H9 (cell line): ENCODE measurements at regions not wholly inside any gene's neighbourhood (a gene's known extent, or its start where the extent isn't known, plus 50 kb on each side); places are given as distances from the start of the nearest gene placed in this dataset.

Experiments used
- DNase-seq: peaks from one replicate; pipeline ENCODE4 v3.0.0-alpha.2; 2017
- H2AFZ ChIP-seq: one replicate; pipeline ENCODE4 v1.6.1; 2013; ENCODE audit warnings: mild to moderate bottlenecking, low read length, control low read depth, moderate library complexity
- H2AK5ac ChIP-seq: 2 replicates; pipeline ENCODE4 v1.6.1; 2013; ENCODE audit warnings: low read length, control low read depth, mixed read lengths; ENCODE audit not compliant: insufficient read length
- H2BK120ac ChIP-seq: one replicate; pipeline ENCODE4 v1.6.1; 2013; ENCODE audit warnings: low read depth, mild to moderate bottlenecking, low read length, control low read depth, inconsistent platforms; ENCODE audit not compliant: poor library complexity, severe bottlenecking
- H2BK12ac ChIP-seq: 2 replicates; pipeline ENCODE4 v1.6.1; 2013; ENCODE audit warnings: low read length, control low read depth, mixed read lengths, low read depth; ENCODE audit not compliant: insufficient read length
- H2BK15ac ChIP-seq: 2 replicates; pipeline ENCODE4 v1.6.1; 2013; ENCODE audit warnings: low read depth, low read length, control low read depth
- H2BK20ac ChIP-seq: one replicate; pipeline ENCODE4 v1.6.1; 2013; ENCODE audit warnings: low read depth, mild to moderate bottlenecking, low read length, control low read depth, inconsistent platforms; ENCODE audit not compliant: poor library complexity, severe bottlenecking
- H2BK5ac ChIP-seq: 2 replicates; pipeline ENCODE4 v1.6.1; 2013; ENCODE audit warnings: low read length, control low read depth, mixed read lengths; ENCODE audit not compliant: insufficient read length
- H3K14ac ChIP-seq: 2 replicates; pipeline ENCODE4 v1.6.1; 2013; ENCODE audit warnings: low read length, control low read depth; ENCODE audit not compliant: insufficient read depth
- H3K18ac ChIP-seq: 2 replicates; pipeline ENCODE4 v1.6.1; 2013; ENCODE audit warnings: low read depth, mild to moderate bottlenecking, mixed read lengths, low read length, control low read depth; ENCODE audit not compliant: insufficient read length
- H3K23ac ChIP-seq: 2 replicates; pipeline ENCODE4 v1.6.1; 2013; ENCODE audit warnings: low read length, control low read depth, mixed read lengths, low read depth; ENCODE audit not compliant: insufficient read length
- H3K23me2 ChIP-seq: 2 replicates; pipeline ENCODE4 v1.6.1; 2013; ENCODE audit warnings: low read depth, mild to moderate bottlenecking, mixed read lengths, low read length, control low read depth; ENCODE audit not compliant: insufficient read length, poor library complexity, severe bottlenecking
- H3K27ac ChIP-seq: 2 replicates; pipeline ENCODE4 v1.5.1; 2013; ENCODE audit warnings: low read length, control low read depth, mixed read lengths, low read depth; ENCODE audit not compliant: insufficient read length
- H3K27me3 ChIP-seq: 2 replicates; pipeline ENCODE4 v1.6.1; 2013; ENCODE audit warnings: low read length, control low read depth, inconsistent platforms; ENCODE audit not compliant: insufficient read depth
- H3K4ac ChIP-seq: 2 replicates; pipeline ENCODE4 v1.6.1; 2013; ENCODE audit warnings: low read depth, mild to moderate bottlenecking, control low read depth, inconsistent platforms, low read length, moderate library complexity
- H3K4me1 ChIP-seq: 2 replicates; pipeline ENCODE4 v1.6.1; 2013; ENCODE audit warnings: low read length, control low read depth, inconsistent platforms; ENCODE audit not compliant: insufficient read depth
- H3K4me2 ChIP-seq: 2 replicates; pipeline ENCODE4 v1.6.1; 2013; ENCODE audit warnings: low read length, control low read depth, mixed read lengths; ENCODE audit not compliant: insufficient read length, insufficient read depth
- H3K56ac ChIP-seq: 2 replicates; pipeline ENCODE4 v1.6.1; 2013; ENCODE audit warnings: low read depth, mild to moderate bottlenecking, mixed read lengths, low read length, control low read depth; ENCODE audit not compliant: insufficient read length
- H3K79me1 ChIP-seq: 2 replicates; pipeline ENCODE4 v1.6.1; 2013; ENCODE audit warnings: low read depth, mild to moderate bottlenecking, moderate library complexity, low read length, control low read depth, inconsistent platforms; ENCODE audit not compliant: insufficient read depth, poor library complexity, severe bottlenecking
- H3K79me2 ChIP-seq: 2 replicates; pipeline ENCODE4 v1.6.1; 2013; ENCODE audit warnings: low read length, control low read depth, inconsistent platforms; ENCODE audit not compliant: insufficient read depth
- H3K9ac ChIP-seq: 2 replicates; pipeline ENCODE4 v1.6.1; 2013; ENCODE audit warnings: low read length, control low read depth, mixed read lengths; ENCODE audit not compliant: insufficient read length; ENCODE audit errors: extremely low read depth
- H3K9me3 ChIP-seq: one replicate; pipeline ENCODE4 v1.6.1; 2013; ENCODE audit warnings: low read depth, low read length, inconsistent platforms; ENCODE audit not compliant: control insufficient read depth
- H3T11ph ChIP-seq: one replicate; pipeline ENCODE4 v1.6.1; 2013; ENCODE audit warnings: mild to moderate bottlenecking, low read length, control low read depth, inconsistent platforms
- H4K20me1 ChIP-seq: one replicate; pipeline ENCODE4 v1.6.1; 2013; ENCODE audit not compliant: control insufficient read depth, insufficient read length, insufficient read depth
- H4K5ac ChIP-seq: 2 replicates; pipeline ENCODE4 v1.6.1; 2013; ENCODE audit warnings: low read depth, mild to moderate bottlenecking, mixed read lengths, low read length, control low read depth; ENCODE audit not compliant: insufficient read length
- H4K8ac ChIP-seq: replicated peaks from 2 replicates; pipeline ENCODE4 v1.6.1; 2013; ENCODE audit warnings: low read length, control low read depth, mixed read lengths, low read depth; ENCODE audit not compliant: insufficient read length
- H4K91ac ChIP-seq: 2 replicates; pipeline ENCODE4 v1.6.1; 2013; ENCODE audit warnings: low read depth, mild to moderate bottlenecking, moderate library complexity, mixed read lengths, low read length, control low read depth; ENCODE audit not compliant: insufficient read length
- H3K27ac Mint-ChIP-seq, 3 experiments: 2 replicates in 2 of 3; 3 replicates in 1 of 3; pipeline ENCODE4 v1.8.0; 2020 to 2021; ENCODE audit warnings: mixed read lengths in 3 of 3, mild to moderate bottlenecking in 1 of 3, moderate library complexity in 1 of 3
- H3K27me3 Mint-ChIP-seq: 2 replicates; pipeline ENCODE4 v1.8.0; 2021; ENCODE audit warnings: low read depth, mild to moderate bottlenecking, moderate library complexity, mixed read lengths
- H3K36me3 Mint-ChIP-seq, 3 experiments: 2 replicates in 2 of 3; 3 replicates in 1 of 3; pipeline ENCODE4 v1.8.0; 2020 to 2021; ENCODE audit warnings: low read depth in 3 of 3, mixed read lengths in 3 of 3; ENCODE audit not compliant: insufficient read depth in 1 of 3
- H3K4me1 Mint-ChIP-seq, 2 experiments: 2 replicates each; pipeline ENCODE4 v1.8.0; 2020; ENCODE audit warnings: mixed read lengths in 2 of 2
- H3K4me3 Mint-ChIP-seq, 2 experiments: 2 replicates in 1 of 2; 3 replicates in 1 of 2; pipeline ENCODE4 v1.8.0; 2020 to 2021; ENCODE audit warnings: mild to moderate bottlenecking in 2 of 2, mixed read lengths in 2 of 2, moderate library complexity in 1 of 2
- H3K9me3 Mint-ChIP-seq, 2 experiments: 2 replicates in 1 of 2; 3 replicates in 1 of 2; pipeline ENCODE4 v1.8.0; 2020; ENCODE audit warnings: mild to moderate bottlenecking in 2 of 2, mixed read lengths in 2 of 2, moderate library complexity in 1 of 2
- WGBS: extraction: QIAGEN DNeasy Blood & Tissue Kit; methylation state at CpG from one replicate; pipeline ENCODE4 v1.1.7; 2013; ENCODE audit warnings: missing lambda C conversion rate, low lambda C conversion rate, mixed read lengths; ENCODE audit not compliant: insufficient read length; ENCODE audit errors: extremely low coverage; 5-methylcytosine and 5-hydroxymethylcytosine counted together
- TF ChIP-seq, protein P1 (sequence below): fragments of 200-600 bp; sonication (generic); conservative IDR thresholded peaks from 3 replicates; pipeline ENCODE4 v1.8.0; 2021; ENCODE audit warnings: antibody characterized with exemption, mild to moderate bottlenecking

DNA sequence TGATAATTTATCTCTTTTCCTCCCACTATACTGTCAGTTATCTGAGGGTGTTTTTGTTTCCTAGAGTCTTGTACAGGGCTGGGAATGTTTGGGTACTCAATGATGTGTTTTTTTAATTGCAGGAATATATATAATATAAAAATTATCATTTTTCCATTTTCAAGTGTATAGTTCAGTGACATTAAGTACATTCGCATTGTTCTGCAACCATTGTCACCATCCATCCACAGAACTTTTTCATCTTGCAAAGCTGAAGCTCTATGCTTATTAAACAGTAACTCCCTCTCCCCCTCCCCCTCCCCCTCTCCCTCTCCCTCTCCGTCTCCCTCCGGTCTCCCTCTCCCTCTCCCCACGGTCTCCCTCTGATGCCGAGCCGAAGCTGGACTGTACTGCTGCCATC lies 93.0 kb upstream of the MANSC4 start:
- no peak overlapping the region for H3K4me2 ChIP-seq
- no peak overlapping the region for H4K91ac ChIP-seq
- DNase-seq: no peak
- H3K9me3 Mint-ChIP-seq: peaks cover 16% of the 10 kb centered on the region in 2 experiments
- no peak overlapping the region for H2BK12ac ChIP-seq
- H2BK120ac ChIP-seq: no peak overlapping the region
- no peaks in the 10 kb centered on the region for H3K4me1 ChIP-seq
- H4K5ac ChIP-seq: no peak overlapping the region
- no peaks in the 10 kb centered on the region for H3K23me2 ChIP-seq
- peaks cover 3 to 11% (median 6%) of the 10 kb centered on the region in 3 experiments; a peak in 6 of 7 replicates for H3K36me3 Mint-ChIP-seq
- H2BK20ac ChIP-seq: no peak overlapping the region
- WGBS: no CpG with 5 or more reads among the region's 6 CpGs
- no peak overlapping the region for H3K27ac Mint-ChIP-seq
- no peak overlapping the region for H3K56ac ChIP-seq
- H3K79me1 ChIP-seq: no peaks in the 10 kb centered on the region
- H3K27me3 ChIP-seq: no peaks in the 10 kb centered on the region
- no peaks in the 10 kb centered on the region for H3K4me1 Mint-ChIP-seq
- no peak overlapping the region for H2BK15ac ChIP-seq
- H4K8ac ChIP-seq: no peak overlapping the region
- no peak overlapping the region for H3K9ac ChIP-seq
- H3K27ac ChIP-seq: no peak overlapping the region
- H3T11ph ChIP-seq: no peak overlapping the region
- no peak overlapping the region for H2AK5ac ChIP-seq
- no peak overlapping the region for H3K14ac ChIP-seq
- no peaks in the 10 kb centered on the region for H3K9me3 ChIP-seq
- H3K23ac ChIP-seq: no peak overlapping the region
- H3K79me2 ChIP-seq: no peaks in the 10 kb centered on the region
- H3K18ac ChIP-seq: no peak overlapping the region
- no peak overlapping the region for H2BK5ac ChIP-seq
- no peak overlapping the region for H3K4ac ChIP-seq
- H3K27me3 Mint-ChIP-seq: no peaks in the 10 kb centered on the region
- TF ChIP-seq, protein P1, sequence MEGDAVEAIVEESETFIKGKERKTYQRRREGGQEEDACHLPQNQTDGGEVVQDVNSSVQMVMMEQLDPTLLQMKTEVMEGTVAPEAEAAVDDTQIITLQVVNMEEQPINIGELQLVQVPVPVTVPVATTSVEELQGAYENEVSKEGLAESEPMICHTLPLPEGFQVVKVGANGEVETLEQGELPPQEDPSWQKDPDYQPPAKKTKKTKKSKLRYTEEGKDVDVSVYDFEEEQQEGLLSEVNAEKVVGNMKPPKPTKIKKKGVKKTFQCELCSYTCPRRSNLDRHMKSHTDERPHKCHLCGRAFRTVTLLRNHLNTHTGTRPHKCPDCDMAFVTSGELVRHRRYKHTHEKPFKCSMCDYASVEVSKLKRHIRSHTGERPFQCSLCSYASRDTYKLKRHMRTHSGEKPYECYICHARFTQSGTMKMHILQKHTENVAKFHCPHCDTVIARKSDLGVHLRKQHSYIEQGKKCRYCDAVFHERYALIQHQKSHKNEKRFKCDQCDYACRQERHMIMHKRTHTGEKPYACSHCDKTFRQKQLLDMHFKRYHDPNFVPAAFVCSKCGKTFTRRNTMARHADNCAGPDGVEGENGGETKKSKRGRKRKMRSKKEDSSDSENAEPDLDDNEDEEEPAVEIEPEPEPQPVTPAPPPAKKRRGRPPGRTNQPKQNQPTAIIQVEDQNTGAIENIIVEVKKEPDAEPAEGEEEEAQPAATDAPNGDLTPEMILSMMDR: no peak
- H3K4me3 Mint-ChIP-seq: no peak overlapping the region
- H2AFZ ChIP-seq: no peak overlapping the region
- no peaks in the 10 kb centered on the region for H4K20me1 ChIP-seq
